ENCODE measurements at regions not wholly inside any gene's neighbourhood (a gene's known extent, or its start where the extent isn't known, plus 50 kb on each side); places are given as distances from the start of the nearest gene placed in this dataset.

DNA sequence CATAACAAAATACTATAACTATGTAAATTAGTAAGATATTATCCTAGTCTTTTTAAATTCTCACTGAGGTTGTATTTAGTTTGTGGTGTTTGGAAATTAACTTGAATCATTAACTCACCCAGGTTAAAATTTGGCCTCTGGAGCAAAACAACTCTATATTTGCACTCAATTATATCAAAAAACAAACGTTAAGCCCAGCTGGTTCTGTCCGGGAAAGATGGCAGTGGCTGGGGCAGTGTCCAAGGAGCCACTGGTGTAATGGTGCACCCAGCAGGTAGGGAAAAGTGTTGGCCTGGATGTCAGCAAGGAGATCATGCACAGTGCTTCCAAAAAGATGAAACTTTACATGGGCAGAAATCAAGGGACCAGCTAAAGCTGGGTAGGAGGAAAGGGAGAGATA, 285.3 kb upstream of the CITED2 start:
- TF ChIP-seq, protein P1, sequence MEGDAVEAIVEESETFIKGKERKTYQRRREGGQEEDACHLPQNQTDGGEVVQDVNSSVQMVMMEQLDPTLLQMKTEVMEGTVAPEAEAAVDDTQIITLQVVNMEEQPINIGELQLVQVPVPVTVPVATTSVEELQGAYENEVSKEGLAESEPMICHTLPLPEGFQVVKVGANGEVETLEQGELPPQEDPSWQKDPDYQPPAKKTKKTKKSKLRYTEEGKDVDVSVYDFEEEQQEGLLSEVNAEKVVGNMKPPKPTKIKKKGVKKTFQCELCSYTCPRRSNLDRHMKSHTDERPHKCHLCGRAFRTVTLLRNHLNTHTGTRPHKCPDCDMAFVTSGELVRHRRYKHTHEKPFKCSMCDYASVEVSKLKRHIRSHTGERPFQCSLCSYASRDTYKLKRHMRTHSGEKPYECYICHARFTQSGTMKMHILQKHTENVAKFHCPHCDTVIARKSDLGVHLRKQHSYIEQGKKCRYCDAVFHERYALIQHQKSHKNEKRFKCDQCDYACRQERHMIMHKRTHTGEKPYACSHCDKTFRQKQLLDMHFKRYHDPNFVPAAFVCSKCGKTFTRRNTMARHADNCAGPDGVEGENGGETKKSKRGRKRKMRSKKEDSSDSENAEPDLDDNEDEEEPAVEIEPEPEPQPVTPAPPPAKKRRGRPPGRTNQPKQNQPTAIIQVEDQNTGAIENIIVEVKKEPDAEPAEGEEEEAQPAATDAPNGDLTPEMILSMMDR (IDR thresholded peaks at IDR 0.05; ENCODE audit: insufficient read depth, low read depth, low read length, missing control alignments), result no peak
- DNase-seq (ENCODE audit: low read depth), result no peak
- no peak overlapping the region for H3K4me3 ChIP-seq (ENCODE audit: low read depth, low read length)

DNA sequence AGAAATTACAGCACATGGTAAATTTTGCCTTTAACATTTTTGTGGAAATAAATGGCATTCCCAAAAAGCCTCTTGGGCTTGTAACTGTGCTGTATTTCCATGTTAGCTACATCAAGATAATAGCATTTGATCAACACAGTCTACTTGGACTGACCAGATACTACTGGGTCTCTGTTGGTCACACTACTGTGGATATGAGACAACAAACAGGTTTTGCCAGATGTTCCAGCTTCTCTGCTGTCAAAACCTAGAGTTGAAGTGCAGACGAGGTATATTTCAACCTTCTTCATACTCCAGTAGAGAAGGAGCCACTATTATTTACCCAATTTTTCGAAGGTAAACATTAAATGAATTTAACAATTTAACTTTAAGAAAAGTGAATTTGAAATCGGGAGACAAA, 284.7 kb upstream of the CITED2 start:
- TF ChIP-seq, protein P1 (IDR thresholded peaks at IDR 0.05; ENCODE audit: insufficient read depth, low read depth, low read length, missing control alignments), result no peak
- H3K4me3 ChIP-seq (ENCODE audit: low read depth, low read length), result no peak overlapping the region
- DNase-seq (ENCODE audit: low read depth), result no peak

GRCh38 chr6:139657119-139657518, 282.7 kb upstream of the CITED2 start:
- TF ChIP-seq, protein P1 (IDR thresholded peaks at IDR 0.05; ENCODE audit: insufficient read depth, low read depth, low read length, missing control alignments), result no peak
- H3K4me3 ChIP-seq (ENCODE audit: low read depth, low read length), result no peak overlapping the region
- no peak for DNase-seq (ENCODE audit: low read depth)

GRCh38 chr6:139655783-139656705, 281.6 kb upstream of the CITED2 start:
- TF ChIP-seq, protein P1 (IDR thresholded peaks at IDR 0.05; ENCODE audit: insufficient read depth, low read depth, low read length, missing control alignments), result no peak
- H3K4me3 ChIP-seq (ENCODE audit: low read depth, low read length), result no peak overlapping the region
- DNase-seq (ENCODE audit: low read depth), result no peak

DNA sequence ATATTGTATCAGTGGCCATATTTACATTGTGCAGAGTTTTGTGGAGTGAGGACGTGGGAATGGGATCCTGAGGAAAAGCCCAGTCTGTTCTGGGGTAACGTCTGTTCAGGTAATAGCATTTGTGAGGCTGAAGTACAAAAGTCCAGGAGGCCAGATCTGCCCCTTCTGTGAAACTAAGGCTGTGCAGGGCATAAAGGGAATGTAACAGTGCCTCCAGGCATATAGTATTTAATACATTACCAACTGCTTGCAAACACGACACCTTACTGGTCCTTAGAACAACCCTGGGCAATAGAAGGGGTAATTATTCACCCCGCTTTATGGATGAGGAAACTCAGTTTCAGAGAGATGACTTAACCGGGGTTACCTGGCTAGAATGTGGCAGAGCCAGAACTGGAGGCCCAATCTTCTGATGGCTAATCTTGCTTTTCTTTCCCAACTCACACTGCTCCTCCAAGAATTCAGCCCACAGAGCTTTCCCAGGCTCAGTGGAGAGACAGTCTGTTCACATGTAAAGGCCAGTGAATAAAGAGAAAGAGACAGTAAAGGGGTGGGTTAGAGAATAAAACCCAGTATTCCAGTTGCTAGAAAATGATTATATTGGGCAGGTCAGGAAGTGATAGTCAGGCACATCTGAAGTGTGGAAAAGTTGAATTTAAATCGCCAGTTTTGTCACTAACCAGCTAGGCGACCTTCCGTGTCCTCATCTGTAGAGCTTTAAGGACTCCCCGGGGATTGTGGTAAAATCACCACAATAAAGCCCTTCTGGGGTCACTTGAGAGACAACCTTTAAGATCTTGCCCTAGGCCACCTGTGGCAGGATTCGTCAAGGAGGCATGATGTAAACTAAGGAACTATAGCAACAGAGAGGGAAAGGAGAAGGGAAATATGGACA, 280.7 kb upstream of the CITED2 start:
- DNase-seq (ENCODE audit: low read depth), result no peak
- no peak overlapping the region for H3K4me3 ChIP-seq (ENCODE audit: low read depth, low read length)
- TF ChIP-seq, protein P1 (IDR thresholded peaks at IDR 0.05; ENCODE audit: insufficient read depth, low read depth, low read length, missing control alignments), result no peak

- H3K4me3 ChIP-seq (ENCODE audit: low read depth, low read length), result no peak overlapping the region
- no peak for DNase-seq (ENCODE audit: low read depth)
- TF ChIP-seq, protein P1 (IDR thresholded peaks at IDR 0.05; ENCODE audit: insufficient read depth, low read depth, low read length, missing control alignments), result no peak
Measured at GRCh38 chr6:139654309-139654708, 279.9 kb upstream of the CITED2 start.

All from GM12865 (cell line).